ENCODE measurements at regions not wholly inside any gene's neighbourhood (a gene's known extent, or its start where the extent isn't known, plus 50 kb on each side); places are given as distances from the start of the nearest gene placed in this dataset.

GRCh38 chr7:98733036-98733435 lies 116.0 kb downstream of the NPTX2 start:
- TF ChIP-seq CTCF (IDR thresholded peaks at IDR 0.05) (peak in 3 of 6 experiments; percentile 13 to 30 (median 24)), POLR2AphosphoS5 (IDR thresholded peaks at IDR 0.05) (no peak), POLR2A (IDR thresholded peaks at IDR 0.05) (no peak), EP300 (IDR thresholded peaks at IDR 0.05) (no peak)
